HG02943 (cell line): ENCODE measurements at regions not wholly inside any gene's neighbourhood (a gene's known extent, or its start where the extent isn't known, plus 50 kb on each side); places are given as distances from the start of the nearest gene placed in this dataset.
"Not testable (repeated sequence)": the region's sequence is repeated elsewhere in the genome, so short reads cannot be mapped to it uniquely, and the experiment has no call there.

Experiments used
- ATAC-seq: cut with Tn5 transposase; IDR thresholded peaks from one replicate; pipeline ENCODE4 v1.9.1; 2021; ENCODE audit warnings: mild to moderate bottlenecking, low read depth, moderate library complexity; ENCODE audit not compliant: unreplicated experiment

DNA sequence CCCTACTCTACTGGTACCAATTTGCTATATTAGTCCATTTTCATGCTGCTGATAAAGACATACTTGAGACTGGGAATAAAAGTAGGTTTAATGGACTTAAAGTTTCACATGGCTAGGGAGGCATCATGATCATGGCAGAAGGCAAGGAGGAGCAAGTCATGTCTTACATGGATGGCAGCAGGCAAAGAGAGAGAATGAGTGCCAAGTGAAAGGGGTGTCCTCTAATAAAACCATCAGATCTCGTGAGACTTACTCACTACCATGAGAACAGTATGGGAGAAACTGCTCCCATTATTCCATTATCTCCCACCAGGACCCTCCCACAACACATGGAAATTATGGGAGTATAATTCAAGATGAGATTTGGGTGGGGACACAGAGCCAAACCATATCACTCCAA is 450.5 kb upstream of the ZEB2 start:
- not testable (repeated sequence) for ATAC-seq

DNA sequence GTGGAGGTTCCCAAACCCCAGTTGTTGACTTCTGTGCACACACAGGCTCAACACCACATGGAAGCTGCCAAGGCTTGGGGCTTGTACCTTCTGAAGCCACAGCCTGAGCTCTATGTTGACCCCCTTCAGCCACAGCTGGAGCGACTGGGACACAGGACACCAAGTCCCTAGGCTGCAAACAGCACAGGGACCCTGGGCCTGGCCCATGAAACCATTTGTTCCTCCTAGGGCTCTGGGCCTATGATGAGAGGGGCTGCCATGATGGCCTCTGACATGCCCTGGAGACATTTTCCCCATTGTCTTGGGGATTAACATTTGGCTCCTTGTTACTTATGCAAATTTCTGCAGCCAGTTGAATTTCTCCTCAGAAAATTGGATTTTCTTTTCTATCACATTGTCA is 449.6 kb upstream of the ZEB2 start:
- not testable (repeated sequence) for ATAC-seq

DNA sequence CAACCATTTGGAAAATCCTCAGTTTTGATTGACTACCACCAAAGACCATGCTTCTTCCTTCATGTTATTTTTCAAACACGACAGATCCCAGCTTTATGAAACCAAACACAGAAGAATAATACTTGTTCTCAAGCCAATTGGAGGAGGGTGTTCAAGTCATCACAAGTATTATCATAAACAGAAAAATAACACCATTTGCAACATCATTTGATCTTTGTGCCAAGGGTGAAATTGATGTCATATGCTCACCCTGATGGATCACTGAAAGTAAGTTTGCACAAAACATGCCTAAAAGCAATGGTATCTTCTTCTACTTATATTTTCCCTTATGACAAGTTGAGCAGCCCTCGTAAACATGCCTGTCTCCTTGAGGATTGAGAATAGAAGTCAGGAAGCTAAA is 448.0 kb upstream of the ZEB2 start:
- no peak for ATAC-seq

DNA sequence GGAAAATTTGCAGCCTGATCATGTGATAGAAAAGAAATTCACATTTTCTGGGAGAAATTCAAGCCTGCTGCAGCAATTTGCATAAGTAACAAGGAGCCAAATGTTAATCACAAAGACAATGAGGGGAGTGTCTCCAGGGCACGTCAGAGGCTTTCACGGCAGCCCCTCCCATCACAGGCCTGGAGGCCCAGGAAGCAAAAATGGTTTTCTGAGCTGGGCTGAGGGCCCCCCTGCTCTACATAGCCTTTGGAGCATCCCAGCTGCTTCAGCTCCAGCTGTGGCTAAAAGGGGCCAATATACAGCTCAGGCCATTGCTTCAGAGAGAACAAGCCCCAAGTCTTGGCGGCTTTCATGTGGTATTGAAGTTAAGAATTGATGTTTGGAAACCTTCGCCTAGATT is 445.3 kb upstream of the ZEB2 start:
- no peak for ATAC-seq

DNA sequence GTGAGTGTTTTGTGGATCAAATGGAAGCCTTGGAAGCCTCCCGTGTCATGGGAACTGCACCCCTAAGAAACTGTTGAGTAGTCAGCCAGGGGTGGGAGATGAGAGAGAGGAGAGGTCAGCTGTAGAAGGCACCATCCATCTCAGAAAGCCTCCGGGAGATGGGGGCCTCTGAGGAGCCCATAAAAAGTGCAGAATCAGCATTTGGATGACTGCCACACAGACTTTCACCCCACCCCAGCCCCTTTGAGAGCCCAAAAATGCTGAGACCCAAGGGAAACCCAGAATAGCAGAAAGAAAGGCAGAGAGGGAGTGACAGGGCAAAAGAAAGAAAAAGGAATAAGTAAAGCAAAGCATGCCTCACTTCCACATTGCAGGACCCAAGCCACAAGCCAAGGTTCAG is 443.1 kb upstream of the ZEB2 start:
- no peak for ATAC-seq

DNA sequence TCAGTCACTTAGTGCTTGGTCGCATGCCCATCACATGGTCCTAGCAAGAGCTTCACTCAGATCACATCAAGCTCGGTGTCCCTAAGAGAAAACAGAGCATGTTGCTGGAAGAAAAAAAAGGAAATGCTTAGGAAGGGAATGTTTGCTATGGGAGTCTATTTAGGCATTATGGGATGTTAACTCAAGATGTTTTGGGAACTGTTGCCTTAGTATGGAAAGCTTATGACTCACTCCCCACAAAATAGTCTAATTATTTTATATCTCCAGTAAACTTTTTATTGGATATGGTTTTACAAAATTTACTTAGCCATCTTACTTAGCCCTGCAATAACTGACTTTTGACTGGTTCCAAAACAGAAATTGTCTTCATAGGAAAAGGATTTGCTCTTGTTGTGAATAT is 439.5 kb upstream of the ZEB2 start:
- ATAC-seq, result no peak

DNA sequence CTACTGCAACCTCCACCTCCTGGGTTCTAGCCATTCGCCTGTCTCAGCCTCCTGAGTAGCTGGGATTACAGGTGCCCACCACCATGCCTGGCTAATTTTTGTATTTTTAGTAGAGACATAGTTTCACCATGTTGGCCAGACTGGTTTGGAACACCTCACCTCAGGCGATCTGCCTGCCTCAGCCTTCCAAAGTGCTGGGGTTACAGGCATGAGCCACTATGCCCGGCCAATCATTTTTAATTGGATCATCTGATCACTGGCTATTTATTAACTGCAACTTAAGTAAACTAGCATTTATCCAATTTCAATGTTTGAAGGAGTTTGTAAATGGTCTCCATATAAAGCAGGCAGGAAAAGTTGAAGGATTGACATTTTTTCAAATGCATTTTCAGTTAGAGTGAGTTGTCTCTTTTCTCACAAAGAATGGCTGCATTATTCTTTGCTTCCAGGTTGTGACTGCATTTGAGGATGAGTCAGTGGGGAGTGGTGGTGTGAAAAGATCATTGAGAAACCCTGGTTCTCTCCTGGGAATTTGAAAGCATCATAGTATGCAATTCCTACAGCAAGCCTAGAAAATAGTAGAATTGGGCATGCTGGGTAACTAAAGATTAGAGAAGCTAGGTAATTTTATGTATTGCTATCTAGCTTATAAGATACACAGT is 431.1 kb upstream of the ZEB2 start:
- no peak for ATAC-seq

DNA sequence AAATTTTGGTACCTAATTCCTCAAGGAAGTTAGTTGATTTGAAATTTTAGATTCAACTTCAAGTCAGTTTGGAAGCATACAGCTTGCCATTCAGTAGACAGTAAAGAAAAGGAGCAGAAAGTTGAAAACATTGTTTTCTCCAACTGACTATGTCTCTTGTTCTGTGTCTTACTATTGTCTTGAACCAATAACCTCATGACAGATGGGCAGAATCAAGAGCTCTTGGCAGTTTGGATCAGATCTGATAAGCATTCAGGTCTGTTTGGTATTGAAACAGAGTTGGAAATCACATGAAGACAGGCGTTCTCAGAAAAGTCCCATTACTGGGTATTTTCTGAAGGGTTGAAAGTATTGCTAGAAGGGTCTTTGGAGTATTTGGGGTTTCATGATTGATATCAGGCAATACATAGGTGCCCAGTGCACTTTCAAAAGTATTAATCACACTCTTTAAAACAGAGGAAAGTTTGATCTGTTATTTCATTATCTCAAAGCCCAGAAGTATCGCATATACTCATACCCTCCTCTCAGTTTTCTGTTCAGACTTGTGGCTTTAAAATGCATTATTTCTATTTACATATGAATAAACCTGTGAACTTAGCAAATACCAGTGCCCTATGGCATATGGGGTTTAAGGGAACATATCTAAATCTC is 428.4 kb upstream of the ZEB2 start:
- no peak for ATAC-seq

DNA sequence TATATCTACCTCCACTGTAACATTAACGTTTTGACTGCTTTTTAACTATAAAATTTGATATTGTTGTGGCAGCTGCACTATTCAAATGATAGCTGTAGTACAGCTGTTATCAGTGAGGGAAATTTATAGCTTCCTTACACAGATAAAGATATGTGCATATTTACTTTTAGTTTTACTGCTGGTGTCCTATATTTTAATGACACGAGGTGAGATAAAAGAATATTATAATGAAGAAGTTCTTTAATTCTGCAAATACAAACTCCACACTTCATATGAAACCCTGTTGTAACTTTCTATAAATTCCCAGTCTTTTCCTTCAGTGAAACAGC is 427.8 kb upstream of the ZEB2 start:
- ATAC-seq, result no peak

DNA sequence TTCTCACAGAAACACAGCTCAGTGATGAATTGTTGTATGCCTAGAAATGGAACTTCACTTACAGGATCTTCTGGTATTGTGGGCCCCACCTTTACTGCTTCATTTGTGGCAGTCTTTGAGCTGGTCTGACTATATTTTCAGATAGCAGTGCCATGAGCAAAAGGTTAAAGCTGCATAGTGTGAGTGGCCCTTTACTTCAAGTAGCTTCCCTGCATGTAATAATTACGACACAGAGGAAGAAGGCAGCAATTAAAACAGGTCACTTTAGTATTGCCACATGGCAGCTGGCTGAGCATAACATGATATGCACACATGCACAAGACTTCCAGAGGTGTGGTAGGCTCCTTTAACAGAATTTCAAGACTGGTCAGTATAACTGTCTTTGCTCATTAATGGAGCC is 426.3 kb upstream of the ZEB2 start:
- no peak for ATAC-seq

DNA sequence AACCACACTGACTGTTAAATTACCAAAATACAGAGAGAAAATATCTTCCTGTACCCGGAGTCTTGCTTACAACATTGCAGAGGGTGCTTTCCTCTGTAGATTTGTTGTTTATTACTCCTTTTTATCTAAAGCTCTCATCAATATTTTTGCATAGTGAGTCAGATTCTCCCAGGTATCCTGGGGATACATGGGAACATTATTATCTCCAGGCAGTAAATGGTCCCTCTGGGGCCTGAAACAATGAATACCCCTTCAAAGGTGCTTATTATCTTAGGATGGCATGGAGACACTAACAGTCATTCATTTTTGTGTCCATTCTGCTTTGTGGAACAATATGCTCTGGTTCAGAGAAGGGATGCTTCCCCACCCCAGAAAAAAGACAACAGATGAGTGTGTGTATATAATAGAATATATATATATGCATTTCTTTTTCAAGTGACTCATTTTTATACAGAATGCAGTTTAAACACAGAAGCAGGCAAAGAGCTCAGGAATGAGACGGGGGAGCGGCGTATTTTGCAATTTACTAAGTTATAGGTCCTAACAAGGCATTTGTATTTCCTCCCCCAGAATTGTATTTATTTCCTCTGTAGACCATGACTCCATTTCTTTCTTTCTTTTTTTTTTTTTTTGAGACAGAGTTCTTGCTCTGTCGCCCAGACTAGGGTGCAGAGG is 424.8 kb upstream of the ZEB2 start:
- ATAC-seq, result no peak

DNA sequence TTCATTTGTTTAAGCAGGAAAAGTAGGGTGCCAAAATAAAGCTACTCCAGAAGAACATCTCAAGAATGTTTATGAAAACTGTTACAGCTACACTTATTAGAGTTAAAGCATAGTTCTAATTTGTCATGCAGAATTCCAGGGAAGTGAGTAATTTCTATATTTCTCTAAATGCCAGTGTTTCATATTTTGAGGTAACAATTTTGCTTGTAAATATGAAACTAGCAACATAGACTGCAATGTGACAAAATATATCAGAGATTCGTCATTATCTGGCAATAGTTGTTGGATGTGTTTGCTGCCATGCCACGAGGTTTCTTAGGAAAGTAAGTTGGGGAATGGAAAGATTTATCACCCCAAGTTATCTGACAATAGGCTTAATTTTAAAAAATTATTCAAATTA is 424.1 kb upstream of the ZEB2 start:
- ATAC-seq, result no peak

DNA sequence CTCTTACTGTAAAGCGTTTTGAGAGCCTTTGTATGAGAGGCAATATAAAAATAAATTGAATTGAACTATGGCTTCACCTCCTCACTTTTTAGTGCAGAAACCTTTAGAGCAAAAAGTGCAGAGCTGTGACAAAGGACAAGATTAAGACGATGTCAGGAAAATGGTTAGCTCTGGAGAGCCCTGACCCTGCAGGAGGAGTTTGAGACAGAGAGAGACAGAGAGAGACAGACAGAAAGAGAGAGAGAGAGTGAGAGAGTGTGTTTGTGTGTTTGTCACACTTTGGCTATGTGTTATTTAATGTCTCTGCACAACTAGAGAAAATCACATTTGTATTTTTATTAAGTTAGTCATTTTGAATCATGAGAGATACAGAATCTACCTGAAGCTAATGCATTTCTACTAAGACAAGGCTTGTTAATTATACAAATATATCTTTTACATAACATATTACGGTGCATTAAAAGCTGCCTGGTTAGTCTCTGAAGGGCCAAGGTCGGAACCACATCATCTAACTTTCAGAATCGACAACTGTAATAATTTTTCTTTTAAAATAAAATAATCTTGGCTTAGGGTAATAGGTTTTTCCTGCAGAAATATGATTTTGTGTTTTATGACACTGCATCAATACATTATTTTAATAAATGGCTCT is 423.5 kb upstream of the ZEB2 start:
- no peak for ATAC-seq

DNA sequence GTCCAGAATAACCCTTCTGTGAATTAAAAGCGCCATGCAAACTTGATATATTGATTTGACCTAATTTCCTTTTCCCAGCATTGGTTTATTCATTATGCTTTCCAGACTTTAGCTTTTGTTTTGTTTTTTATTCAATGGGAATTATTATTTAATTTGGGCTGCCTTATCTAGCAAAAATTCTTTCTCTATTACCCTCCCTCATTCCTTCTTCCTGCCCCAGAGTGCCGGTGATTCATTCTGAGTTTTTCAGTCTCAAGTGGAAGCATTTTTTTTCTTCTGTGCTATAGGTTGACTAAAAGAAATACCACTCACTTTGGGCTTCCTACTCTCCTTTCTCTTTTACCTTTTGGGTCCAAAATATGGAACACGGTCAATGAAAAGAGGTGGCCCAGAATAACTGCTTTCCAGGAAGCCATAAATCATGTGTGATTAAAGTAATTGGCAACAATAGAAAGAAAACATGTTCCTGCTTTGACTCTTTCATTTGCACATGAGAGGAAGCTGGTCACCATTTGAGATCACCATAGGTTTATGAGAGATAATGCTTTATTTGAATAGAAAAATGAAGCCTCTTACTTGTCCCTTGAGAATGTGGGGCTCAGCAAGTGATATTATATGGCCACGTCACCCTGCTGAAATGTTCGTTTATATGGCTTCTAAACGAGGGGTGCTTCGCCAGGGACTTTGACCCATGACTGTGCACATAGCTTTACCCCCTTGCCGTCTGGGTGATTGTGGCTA is 422.8 kb upstream of the ZEB2 start:
- ATAC-seq, result no peak

DNA sequence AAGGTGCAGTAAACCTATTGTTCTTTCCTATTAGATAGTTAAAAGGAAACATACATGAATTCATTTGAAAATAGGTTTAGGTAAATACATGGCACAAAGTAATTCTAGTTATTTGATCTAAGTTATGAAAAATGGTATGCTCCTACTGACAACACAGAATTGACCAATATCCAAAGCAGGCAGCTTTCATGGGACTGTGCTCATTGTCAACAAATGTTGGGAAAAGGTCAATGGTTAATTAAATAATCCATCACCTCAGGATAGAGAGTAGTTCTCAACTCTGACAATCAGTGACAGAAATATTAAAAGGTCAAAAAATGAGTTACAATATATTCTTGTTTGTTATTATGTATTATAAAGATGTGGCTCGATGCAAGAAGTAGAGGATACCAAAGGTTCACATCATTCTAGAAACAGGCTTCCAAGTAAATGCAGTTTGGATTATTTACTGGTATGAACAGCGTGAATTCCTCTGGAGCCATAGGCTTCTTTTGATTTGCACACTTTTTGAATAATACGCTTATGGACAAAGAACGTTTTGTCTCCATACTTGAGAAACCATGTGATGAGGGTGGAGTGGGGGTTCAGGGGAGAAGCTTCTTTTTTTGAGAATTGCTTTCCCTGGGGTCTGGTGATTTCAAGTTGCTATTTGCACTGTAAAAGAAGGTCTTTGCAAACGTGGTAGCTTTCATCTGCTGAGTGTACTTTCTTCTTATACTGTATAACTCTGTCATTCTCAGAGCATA is 422.0 kb upstream of the ZEB2 start:
- no peak for ATAC-seq

DNA sequence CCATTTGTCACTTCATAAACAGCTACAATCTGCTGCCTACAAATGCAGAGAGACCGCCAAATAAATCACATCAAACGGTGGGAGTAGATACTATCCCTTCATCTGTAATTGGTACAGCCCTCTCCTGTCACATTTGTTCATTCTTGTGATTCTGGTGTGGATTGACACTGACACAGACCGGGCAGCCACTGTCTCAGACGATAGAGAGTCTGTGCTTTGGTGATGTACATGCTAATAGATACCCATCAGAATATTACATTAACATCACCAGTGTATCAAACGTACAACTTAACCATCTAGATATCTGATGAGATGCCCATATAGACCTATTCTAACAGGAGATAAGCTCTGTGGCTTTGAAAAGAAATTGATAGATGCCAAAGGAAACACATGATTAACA is 419.7 kb upstream of the ZEB2 start:
- ATAC-seq, result no peak

DNA sequence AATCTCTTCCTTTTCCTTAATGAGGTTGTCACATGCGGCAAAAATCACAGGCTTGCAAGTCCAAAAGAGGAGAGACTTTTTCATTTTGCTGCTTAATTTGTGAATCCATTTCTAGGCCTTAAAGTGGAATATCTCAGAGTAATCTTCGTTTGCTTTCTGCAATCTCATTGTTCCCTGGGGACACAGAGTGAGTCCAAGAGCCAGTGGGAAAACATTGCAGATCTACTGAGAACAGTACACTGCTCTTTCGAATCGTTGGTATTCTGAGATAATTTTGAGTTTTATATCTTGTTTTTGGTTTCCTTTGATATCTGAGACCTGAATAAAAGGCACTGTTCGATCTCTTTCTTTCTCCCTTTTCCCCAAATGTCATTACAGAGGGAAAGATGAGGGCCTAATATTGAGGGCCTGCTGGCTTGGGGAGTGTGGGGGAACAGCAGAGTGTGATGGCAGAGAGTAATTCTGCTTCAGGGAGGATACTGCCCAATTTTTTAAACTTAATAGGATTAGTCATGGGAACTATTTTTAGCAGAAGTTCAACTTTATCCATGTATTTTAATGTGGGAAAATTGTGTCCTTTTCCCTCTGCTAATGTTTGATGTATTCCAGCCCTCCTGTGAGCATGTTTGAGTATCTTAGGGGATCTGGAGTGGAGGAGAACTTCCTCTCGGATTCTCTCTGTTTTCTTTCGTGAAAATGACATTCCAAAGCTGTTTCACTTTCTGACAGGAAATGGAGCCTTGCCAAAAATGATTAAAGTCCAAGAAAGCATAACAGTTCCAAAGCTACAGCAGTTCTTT is 418.2 kb upstream of the ZEB2 start:
- ATAC-seq, result no peak

DNA sequence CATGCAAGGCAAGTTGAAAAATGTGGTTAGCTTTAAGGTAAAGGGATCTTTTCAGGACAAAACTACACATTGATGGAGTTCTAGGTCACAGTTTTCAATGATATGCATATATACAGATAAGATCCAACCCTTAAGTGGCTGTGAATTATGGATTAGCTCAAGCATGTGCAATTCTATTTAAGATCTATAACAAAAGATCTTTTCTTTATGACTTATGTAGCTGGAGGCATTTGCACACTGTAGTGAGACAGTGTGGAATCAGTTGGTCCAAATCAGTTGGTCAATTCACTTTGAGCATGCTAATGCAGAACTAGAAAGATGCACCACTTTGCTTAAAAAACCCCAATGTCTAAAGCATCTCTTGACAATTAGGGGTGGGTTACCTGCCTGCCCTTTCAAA is 417.1 kb upstream of the ZEB2 start:
- no peak for ATAC-seq

DNA sequence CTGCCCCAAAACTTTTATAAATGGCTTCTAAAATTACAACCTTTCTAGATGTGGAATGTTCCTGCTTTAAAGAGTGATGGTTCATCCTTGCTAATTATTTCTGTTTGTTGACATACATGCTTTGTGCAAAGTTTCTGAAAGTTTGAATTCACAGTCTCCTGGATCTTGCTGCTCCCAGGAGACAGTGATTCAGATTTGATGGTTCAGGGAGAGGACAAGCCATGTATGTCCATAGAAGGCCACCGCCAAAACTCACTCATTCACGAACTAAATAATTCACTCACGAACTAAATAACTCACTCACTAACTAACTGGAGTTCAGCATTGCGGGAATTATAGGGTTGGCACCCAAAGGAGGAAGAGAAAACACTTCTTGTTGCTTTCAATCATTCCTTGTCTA is 416.5 kb upstream of the ZEB2 start:
- ATAC-seq, result no peak

DNA sequence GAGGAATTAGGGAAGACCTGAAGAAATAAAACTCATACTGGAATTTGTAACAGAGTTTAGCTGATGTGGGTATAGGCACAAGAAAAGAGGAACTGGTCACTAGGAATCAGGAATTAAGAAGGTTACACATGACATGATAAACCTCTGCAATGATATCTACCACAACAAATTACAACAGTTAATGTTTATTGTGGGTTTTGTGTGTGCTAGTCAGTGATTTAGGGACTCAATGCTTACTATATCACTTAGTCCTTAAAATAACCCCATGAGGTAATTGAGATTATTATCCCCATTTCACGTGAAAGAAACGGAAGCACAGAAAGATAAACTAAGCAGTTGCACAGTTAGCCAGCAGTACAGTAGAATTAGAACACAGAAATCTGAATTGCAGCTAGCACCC is 415.8 kb upstream of the ZEB2 start:
- ATAC-seq, result no peak
